H1 (cell line): ENCODE measurements at regions not wholly inside any gene's neighbourhood (a gene's known extent, or its start where the extent isn't known, plus 50 kb on each side); places are given as distances from the start of the nearest gene placed in this dataset.

ENCODE experiments used
- CTCF ChIA-PET: fragments of 300-600 bp; sonication (Branson Sonifier 250); formaldehyde crosslinking; loops from one replicate; lab custom pipeline; 2021; ENCODE audit not compliant: partially characterized antibody; lab: Charles Lee
- POLR2A ChIA-PET: fragments of 300-600 bp; sonication (Branson Sonifier 250); formaldehyde crosslinking; loops from one replicate; lab custom pipeline; 2021; ENCODE audit warnings: inconsistent platforms; ENCODE audit not compliant: partially characterized antibody; lab: Charles Lee
- DNase-seq, 2 experiments: peaks; one replicate each; pipeline versions ENCODE4 v3.0.0 to v3.0.0-alpha.2; 2010 to 2022; ENCODE audit warnings: low spot score in 2 of 2, low read depth in 1 of 2, mixed read lengths in 1 of 2
- FAIRE-seq: peaks from 2 replicates; lab custom pipeline; 2011; peaks lifted over from hg19 to GRCh38; lab: Jason Lieb, UNC
- H2AFZ ChIP-seq: 2 replicates; pipeline ENCODE4 v1.8.1; 2012; ENCODE audit warnings: low read length, inconsistent platforms
- H2AK5ac ChIP-seq: 2 replicates; pipeline ENCODE4 v1.6.1; 2013; ENCODE audit warnings: low read depth, low read length
- H2BK120ac ChIP-seq: replicated peaks from 2 replicates; pipeline ENCODE3; 2013; ENCODE audit warnings: low read depth, low read length, inconsistent platforms
- H2BK12ac ChIP-seq: 2 replicates; pipeline ENCODE4 v1.6.1; 2013; ENCODE audit warnings: low read depth, low read length
- H2BK15ac ChIP-seq: 2 replicates; pipeline ENCODE4 v1.6.1; 2013; ENCODE audit warnings: low read length
- H2BK20ac ChIP-seq: 2 replicates; pipeline ENCODE4 v1.6.1; 2013; ENCODE audit warnings: low read length
- H2BK5ac ChIP-seq: 2 replicates; pipeline ENCODE4 v1.6.1; 2013; ENCODE audit warnings: low read depth, low read length
- H3K14ac ChIP-seq: 2 replicates; pipeline ENCODE4 v1.6.1; 2013; ENCODE audit warnings: inconsistent platforms; ENCODE audit not compliant: insufficient read length
- H3K18ac ChIP-seq: 2 replicates; pipeline ENCODE4 v1.6.1; 2013; ENCODE audit warnings: low read length; ENCODE audit errors: extremely low read depth
- H3K23ac ChIP-seq: 2 replicates; pipeline ENCODE4 v1.6.1; 2013; ENCODE audit warnings: inconsistent platforms; ENCODE audit not compliant: insufficient read length
- H3K23me2 ChIP-seq: 2 replicates; pipeline ENCODE4 v1.6.1; 2013; ENCODE audit warnings: low read depth, low read length
- H3K27ac ChIP-seq: 2 replicates; pipeline ENCODE4 v1.6.1; 2011; ENCODE audit warnings: low read depth, low read length, inconsistent platforms
- H3K27me3 ChIP-seq, 4 experiments: replicated peaks in 1 of 4; 1 replicate in 1 of 4; 2 replicates in 3 of 4; pipeline versions ENCODE4 v1.6.1 to v1.8.1; 2011 to 2013; ENCODE audit warnings: low read length in 3 of 4, mild to moderate bottlenecking in 3 of 4, inconsistent platforms in 2 of 4, mixed read lengths in 2 of 4, moderate library complexity in 1 of 4; ENCODE audit not compliant: control insufficient read depth in 3 of 4, insufficient read depth in 3 of 4; ENCODE audit errors: extremely low read depth in 1 of 4
- H3K36me3 ChIP-seq, 4 experiments: 2 replicates each; pipeline versions ENCODE4 v1.6.1 to v1.8.1; 2011 to 2013; ENCODE audit warnings: mild to moderate bottlenecking in 4 of 4, low read length in 3 of 4, moderate library complexity in 2 of 4, control low read depth in 1 of 4, inconsistent platforms in 1 of 4; ENCODE audit not compliant: insufficient read depth in 4 of 4, control insufficient read depth in 2 of 4
- H3K4ac ChIP-seq: replicated peaks from 2 replicates; pipeline ENCODE3; 2013; ENCODE audit warnings: low read length, low read depth, mixed read lengths, inconsistent platforms; ENCODE audit not compliant: insufficient read length
- H3K4me1 ChIP-seq, 4 experiments: replicated peaks in 1 of 4; 1 replicate in 1 of 4; 2 replicates in 3 of 4; pipeline versions ENCODE4 v1.6.1 to v1.8.1; 2011 to 2013; ENCODE audit warnings: low read length in 3 of 4, inconsistent platforms in 2 of 4, mixed read lengths in 1 of 4; ENCODE audit not compliant: insufficient read depth in 4 of 4, control insufficient read depth in 3 of 4
- H3K4me2 ChIP-seq, 2 experiments: 2 replicates each; pipeline versions ENCODE4 v1.6.1 to v1.8.1; 2011 to 2013; ENCODE audit warnings: low read depth in 2 of 2, low read length in 2 of 2, control low read depth in 1 of 2, inconsistent platforms in 1 of 2, mild to moderate bottlenecking in 1 of 2; ENCODE audit not compliant: insufficient read depth in 1 of 2
- H3K4me3 ChIP-seq, 4 experiments: fragments of 200-600, 300-600 bp in 1 of 4; sonication (generic), shearing (Covaris generic), sonication (Bioruptor Twin) in 1 of 4; 2 replicates each; pipeline versions ENCODE4 v1.5.1 to v1.8.1; 2011 to 2016; ENCODE audit warnings: low read length in 4 of 4, low read depth in 3 of 4, control low read depth in 2 of 4, inconsistent platforms in 2 of 4, mild to moderate bottlenecking in 2 of 4, mixed read lengths in 1 of 4, moderate library complexity in 1 of 4; ENCODE audit not compliant: insufficient read depth in 2 of 4; ENCODE audit errors: extremely low read depth in 1 of 4
- H3K56ac ChIP-seq: replicated peaks from 2 replicates; pipeline ENCODE3; 2013; ENCODE audit warnings: low read depth, mild to moderate bottlenecking, mixed read lengths, low read length, inconsistent platforms; ENCODE audit not compliant: insufficient read length
- H3K79me1 ChIP-seq: 2 replicates; pipeline ENCODE4 v1.6.1; 2013; ENCODE audit warnings: low read depth, low read length, control low read depth
- H3K79me2 ChIP-seq, 2 experiments: 2 replicates each; pipeline versions ENCODE4 v1.6.1 to v1.8.1; 2012 to 2013; ENCODE audit warnings: low read length in 2 of 2, mild to moderate bottlenecking in 2 of 2, inconsistent platforms in 1 of 2; ENCODE audit not compliant: insufficient read depth in 2 of 2, control insufficient read depth in 1 of 2
- H3K9ac ChIP-seq, 4 experiments: replicated peaks in 1 of 4; 1 replicate in 1 of 4; 2 replicates in 3 of 4; pipeline versions ENCODE4 v1.6.1 to v1.8.1; 2011 to 2013; ENCODE audit warnings: low read depth in 3 of 4, low read length in 3 of 4, control low read depth in 2 of 4, mild to moderate bottlenecking in 2 of 4, moderate library complexity in 2 of 4, inconsistent platforms in 1 of 4; ENCODE audit errors: extremely low read depth in 1 of 4
- H3K9me3 ChIP-seq, 2 experiments: 2 replicates each; pipeline versions ENCODE4 v1.6.1 to v1.8.1; 2012 to 2013; ENCODE audit warnings: mild to moderate bottlenecking in 2 of 2, moderate library complexity in 2 of 2, control low read depth in 1 of 2, inconsistent platforms in 1 of 2, low read depth in 1 of 2, low read length in 1 of 2, mixed read lengths in 1 of 2; ENCODE audit not compliant: insufficient read depth in 2 of 2
- H4K20me1 ChIP-seq, 2 experiments: replicated peaks in 1 of 2; 2 replicates each; pipeline versions ENCODE3 to v1.8.1; 2011 to 2013; ENCODE audit warnings: inconsistent platforms in 2 of 2, low read length in 2 of 2, mild to moderate bottlenecking in 1 of 2; ENCODE audit not compliant: insufficient read depth in 2 of 2, control insufficient read depth in 1 of 2
- H4K5ac ChIP-seq: 2 replicates; pipeline ENCODE4 v1.6.1; 2013; ENCODE audit warnings: low read length, low read depth, mixed read lengths, inconsistent platforms; ENCODE audit not compliant: insufficient read length
- H4K8ac ChIP-seq: 2 replicates; pipeline ENCODE4 v1.8.0; 2013; ENCODE audit warnings: mild to moderate bottlenecking, moderate library complexity, low read length, inconsistent platforms; ENCODE audit not compliant: insufficient read depth; ENCODE audit errors: extremely low read depth
- H4K91ac ChIP-seq: replicated peaks from 2 replicates; pipeline ENCODE3; 2013; ENCODE audit warnings: low read length, mixed read lengths, inconsistent platforms; ENCODE audit not compliant: insufficient read length
- HDAC6 ChIP-seq: IDR thresholded peaks from one replicate; pipeline ENCODE4 v1.7.1; 2012; ENCODE audit warnings: low read depth, mild to moderate bottlenecking, inconsistent platforms, low read length, moderate library complexity
- TEAD4 ChIP-seq: IDR thresholded peaks from 2 replicates; pipeline ENCODE4 v1.6.1; 2012; ENCODE audit warnings: low read depth, low read length, inconsistent platforms, mixed read lengths
- WGBS, 2 experiments: shearing (Covaris generic) in 1 of 2; methylation state at CpG; one replicate each; pipeline versions ENCODE4 v1.1.6 to v1.1.7; 2013 to 2015; ENCODE audit warnings: low lambda C conversion rate in 2 of 2, mixed read lengths in 2 of 2, inconsistent platforms in 1 of 2, low coverage in 1 of 2, missing lambda C conversion rate in 1 of 2; ENCODE audit not compliant: insufficient replicate concordance in 2 of 2, insufficient coverage in 1 of 2, insufficient read length in 1 of 2; ENCODE audit errors: extremely low coverage in 1 of 2, missing lambda C conversion rate in 1 of 2; 5-methylcytosine and 5-hydroxymethylcytosine counted together

- Histone ChIP-seq H4K8ac (no peak overlapping the region), H3K79me2 (no peaks in the 10 kb centered on the region), H4K20me1 (no peaks in the 10 kb centered on the region), H3K56ac (no peak overlapping the region), H3K4me1 (peaks cover 0 to 10% (median 0%) of the 10 kb centered on the region in 4 experiments; a peak in 1 of 7 replicates), H3K4me3 (no peak overlapping the region), H2BK12ac (no peak overlapping the region), H3K9me3 (no peaks in the 10 kb centered on the region), H2BK15ac (no peak overlapping the region), H2AK5ac (no peak overlapping the region), H3K4me2 (no peak overlapping the region), H4K91ac (no peak overlapping the region), H3K4ac (no peak overlapping the region), H2BK120ac (no peak overlapping the region), H3K27ac (no peak overlapping the region), H3K23ac (no peak overlapping the region), H2BK5ac (no peak overlapping the region), H3K18ac (no peak overlapping the region), H3K23me2 (no peaks in the 10 kb centered on the region), H3K36me3 (no peaks in the 10 kb centered on the region), H3K9ac (no peak overlapping the region), H3K79me1 (no peaks in the 10 kb centered on the region), H2BK20ac (no peak overlapping the region), H3K14ac (no peak overlapping the region), H4K5ac (no peak overlapping the region), H3K27me3 (no peaks in the 10 kb centered on the region), H2AFZ (0 out of 2 replicates have a peak overlapping the region, but pooled peaks have one; percentile 38)
- CTCF ChIA-PET, result interaction anchor here (0.7 kb wide), 1 partner anchor 57 kb away, joined by 4 read pairs; no protein-coding TSS in a partner anchor
- FAIRE-seq (no peak), DNase-seq (no peak)
- TF ChIP-seq TEAD4 (peak; percentile 35; the same call in 1 of the 2 replicates), HDAC6 (no peak)
- POLR2A ChIA-PET, result interaction anchor here (1.0 kb wide), 1 partner anchor 184 kb away, joined by 3 read pairs; no protein-coding TSS in a partner anchor
- WGBS, 2 experiments, result 86% methylated on average over 12 of the region's 12 CpGs; no CpG with 5 or more reads in 1 of the 2 experiments
Measured at GRCh38 chr10:6977398-6978186, 397.5 kb upstream of the PRKCQ start.
